SK-N-SH treated with all-trans-retinoic acid at 6 μM for 48 hours (cell line): ENCODE measurements at regions not wholly inside any gene's neighbourhood (a gene's known extent, or its start where the extent isn't known, plus 50 kb on each side); places are given as distances from the start of the nearest gene placed in this dataset.

Source experiments
- ATAC-seq: fragments of 200-7000 bp; cut with Tn5 transposase; 3 replicates; pipeline ENCODE4 v1.9.1; 2020; ENCODE audit warnings: mild to moderate bottlenecking, moderate library complexity
- ARNTL ChIP-seq: fragments of 450-650 bp; formaldehyde crosslinking; IDR thresholded peaks from 2 replicates; pipeline ENCODE4 v1.5.0; 2020; ENCODE audit warnings: low read depth, mild to moderate bottlenecking, moderate library complexity, borderline replicate concordance
- BACH2 ChIP-seq: fragments of 250-450 bp; sonication (Bioruptor Pico); IDR thresholded peaks from 2 replicates; pipeline ENCODE4 v1.9.0; 2021; ENCODE audit warnings: mild to moderate bottlenecking, borderline replicate concordance
- CREB5 ChIP-seq: fragments of 250-450 bp; sonication (Bioruptor Pico); IDR thresholded peaks from 2 replicates; pipeline ENCODE4 v1.5.1; 2020; ENCODE audit warnings: low read depth, mild to moderate bottlenecking, moderate library complexity
- CSDC2 ChIP-seq: fragments of 250-450 bp; sonication (Bioruptor Pico); IDR thresholded peaks from 2 replicates; pipeline ENCODE4 v1.5.0; 2020; ENCODE audit warnings: mild to moderate bottlenecking, moderate library complexity
- CSRNP3 ChIP-seq: fragments of 250-450 bp; sonication (Bioruptor Pico); IDR thresholded peaks from 2 replicates; pipeline ENCODE4 v1.5.1; 2021; ENCODE audit warnings: mild to moderate bottlenecking, moderate library complexity
- GLIS3 ChIP-seq: fragments of 250-450 bp; sonication (Bioruptor Pico); IDR thresholded peaks from 2 replicates; pipeline ENCODE4 v1.5.0; 2020; ENCODE audit warnings: mild to moderate bottlenecking, moderate library complexity
- ISL1 ChIP-seq: fragments of 250-450 bp; sonication (Bioruptor Pico); IDR thresholded peaks from 2 replicates; pipeline ENCODE4 v2.1.2; 2022; ENCODE audit warnings: mild to moderate bottlenecking, moderate library complexity
- OSR1 ChIP-seq: fragments of 250-450 bp; sonication (Bioruptor Pico); IDR thresholded peaks from 2 replicates; pipeline ENCODE4 v1.8.0; 2022; ENCODE audit warnings: moderate library complexity, mild to moderate bottlenecking, inconsistent platforms
- PATZ1 ChIP-seq: fragments of 250-450 bp; sonication (Bioruptor Pico); IDR thresholded peaks from 2 replicates; pipeline ENCODE4 v1.8.0; 2020; ENCODE audit warnings: mild to moderate bottlenecking, moderate library complexity, borderline replicate concordance
- POU6F1 ChIP-seq: fragments of 250-450 bp; sonication (Bioruptor Pico); IDR thresholded peaks from 2 replicates; pipeline ENCODE4 v1.8.0; 2021; ENCODE audit warnings: low read depth, mild to moderate bottlenecking, moderate library complexity, borderline replicate concordance
- PPARA ChIP-seq: fragments of 250-450 bp; sonication (Bioruptor Pico); IDR thresholded peaks from 2 replicates; pipeline ENCODE4 v1.5.0; 2020; ENCODE audit warnings: mild to moderate bottlenecking, borderline replicate concordance
- RARB ChIP-seq: fragments of 250-450 bp; sonication (Bioruptor Pico); IDR thresholded peaks from 2 replicates; pipeline ENCODE4 v1.8.0; 2021; ENCODE audit warnings: mild to moderate bottlenecking, moderate library complexity
- SNAI2 ChIP-seq: fragments of 250-450 bp; sonication (Bioruptor Pico); IDR thresholded peaks from 2 replicates; pipeline ENCODE4 v1.5.0; 2020; ENCODE audit warnings: mild to moderate bottlenecking, moderate library complexity
- TCF4 ChIP-seq: fragments of 250-450 bp; sonication (Bioruptor Pico); IDR thresholded peaks from 2 replicates; pipeline ENCODE4 v1.8.0; 2021; ENCODE audit warnings: mild to moderate bottlenecking, moderate library complexity, borderline replicate concordance
- TOX ChIP-seq: fragments of 250-450 bp; sonication (Bioruptor Pico); IDR thresholded peaks from 2 replicates; pipeline ENCODE4 v1.8.0; 2021; ENCODE audit warnings: mild to moderate bottlenecking, moderate library complexity, borderline replicate concordance
- TSHZ2 ChIP-seq: fragments of 250-450 bp; sonication (Bioruptor Pico); IDR thresholded peaks from 2 replicates; pipeline ENCODE4 v1.5.0; 2020; ENCODE audit warnings: mild to moderate bottlenecking, moderate library complexity
- ZFP3 ChIP-seq: fragments of 250-450 bp; sonication (Bioruptor Pico); IDR thresholded peaks from 2 replicates; pipeline ENCODE4 v1.5.0; 2020; ENCODE audit warnings: mild to moderate bottlenecking, moderate library complexity
- ZFP30 ChIP-seq: fragments of 450-650 bp; formaldehyde crosslinking; IDR thresholded peaks from 2 replicates; pipeline ENCODE4 v1.5.0; 2022; ENCODE audit warnings: mild to moderate bottlenecking, moderate library complexity
- ZNF565 ChIP-seq: fragments of 450-650 bp; formaldehyde crosslinking; conservative IDR thresholded peaks from 2 replicates; pipeline ENCODE4 v1.5.0; 2020; ENCODE audit warnings: low read depth, mild to moderate bottlenecking, moderate library complexity
- ZNF70 ChIP-seq: fragments of 450-650 bp; formaldehyde crosslinking; IDR thresholded peaks from 2 replicates; pipeline ENCODE4 v1.5.0; 2020; ENCODE audit warnings: mild to moderate bottlenecking, moderate library complexity
- ZNF8 ChIP-seq: fragments of 450-650 bp; formaldehyde crosslinking; IDR thresholded peaks from 2 replicates; pipeline ENCODE4 v1.5.0; 2020; ENCODE audit warnings: mild to moderate bottlenecking, moderate library complexity

GRCh38 chr7:10401793-10402192, 571.9 kb upstream of the PHF14 start:
- ATAC-seq, result no peak
- no peak for TF ChIP-seq PPARA
- TF ChIP-seq ISL1 (CRISPR knock-in tag), result no peak
- no peak for TF ChIP-seq ZNF8
- TF ChIP-seq POU6F1 (CRISPR knock-in tag), result no peak
- no peak for TF ChIP-seq GLIS3 (CRISPR knock-in tag)
- no peak for TF ChIP-seq CSRNP3 (CRISPR knock-in tag)
- no peak for TF ChIP-seq TSHZ2
- TF ChIP-seq SNAI2, result no peak
- no peak for TF ChIP-seq TCF4 (CRISPR knock-in tag)
- TF ChIP-seq BACH2 (CRISPR knock-in tag), result no peak
- TF ChIP-seq RARB (CRISPR knock-in tag), result no peak
- TF ChIP-seq OSR1 (CRISPR knock-in tag), result no peak
- TF ChIP-seq TOX (CRISPR knock-in tag), result no peak
- TF ChIP-seq PATZ1 (CRISPR knock-in tag), result no peak
- TF ChIP-seq ZNF565 (CRISPR knock-in tag), result no peak
- no peak for TF ChIP-seq CREB5 (CRISPR knock-in tag)
- no peak for TF ChIP-seq ZFP3 (CRISPR knock-in tag)
- no peak for TF ChIP-seq ARNTL (CRISPR knock-in tag)
- no peak for TF ChIP-seq ZFP30 (CRISPR knock-in tag)
- no peak for TF ChIP-seq CSDC2
- TF ChIP-seq, all 23 proteins: peak for 0

- no peak for ATAC-seq
- TF ChIP-seq ZNF70 (CRISPR knock-in tag) (no peak), PATZ1 (CRISPR knock-in tag) (no peak), ISL1 (CRISPR knock-in tag) (no peak), ZNF8 (no peak), TSHZ2 (no peak), TCF4 (CRISPR knock-in tag) (no peak; the same call in 1 of the 2 replicates), POU6F1 (CRISPR knock-in tag) (no peak), ZFP30 (CRISPR knock-in tag) (no peak), PPARA (no peak), BACH2 (CRISPR knock-in tag) (no peak)
Observed at GRCh38 chr7:10412422-10413019, 561.2 kb upstream of the PHF14 start.
